ENCODE measurements at regions not wholly inside any gene's neighbourhood (a gene's known extent, or its start where the extent isn't known, plus 50 kb on each side); places are given as distances from the start of the nearest gene placed in this dataset.

GRCh38 chr3:66692766-66693150, 191.9 kb upstream of the LRIG1 start:
- DNase-seq, result no peak

GRCh38 chr3:66693461-66694031, 192.7 kb upstream of the LRIG1 start:
- DNase-seq, result peak; percentile 53

GRCh38 chr3:66702126-66702525, 201.3 kb upstream of the LRIG1 start:
- no peak for DNase-seq

- DNase-seq, result no peak
Observed at GRCh38 chr3:66703501-66703900, 202.7 kb upstream of the LRIG1 start.

GRCh38 chr3:66705076-66705475, 204.3 kb upstream of the LRIG1 start:
- no peak for DNase-seq

- DNase-seq, result no peak
Observed at GRCh38 chr3:66706890-66707289, 206.1 kb upstream of the LRIG1 start.

- DNase-seq, result no peak
Observed at GRCh38 chr3:66709532-66709931, 208.7 kb upstream of the LRIG1 start.

- DNase-seq, result peak; percentile 9
Observed at GRCh38 chr3:66712210-66712609, 211.4 kb upstream of the LRIG1 start.

- DNase-seq, result no peak
Observed at GRCh38 chr3:66713921-66714320, 213.1 kb upstream of the LRIG1 start.

GRCh38 chr3:66715806-66716205, 215.0 kb upstream of the LRIG1 start:
- DNase-seq, result no peak

GRCh38 chr3:66717806-66718205, 217.0 kb upstream of the LRIG1 start:
- no peak for DNase-seq

GRCh38 chr3:66719796-66720356, 219.1 kb upstream of the LRIG1 start:
- no peak for DNase-seq

- DNase-seq, result no peak
Observed at GRCh38 chr3:66720508-66720907, 219.7 kb upstream of the LRIG1 start.

- DNase-seq, result no peak
Observed at GRCh38 chr3:66722675-66723074, 221.9 kb upstream of the LRIG1 start.

GRCh38 chr3:66723231-66723630, 222.4 kb upstream of the LRIG1 start:
- DNase-seq, result no peak

- DNase-seq, result no peak
Observed at GRCh38 chr3:66729687-66730393, 229.0 kb upstream of the LRIG1 start.

- no peak for DNase-seq
Observed at GRCh38 chr3:66738625-66739365, 238.0 kb upstream of the LRIG1 start.

- no peak for DNase-seq
Observed at GRCh38 chr3:66740260-66740659, 239.4 kb upstream of the LRIG1 start.

- no peak for DNase-seq
Observed at GRCh38 chr3:66744521-66744920, 243.7 kb upstream of the LRIG1 start.

- DNase-seq, result no peak
Observed at GRCh38 chr3:66744986-66745385, 244.2 kb upstream of the LRIG1 start.

- DNase-seq, result no peak
Observed at GRCh38 chr3:66747261-66747660, 246.4 kb upstream of the LRIG1 start.

- no peak for DNase-seq
Observed at GRCh38 chr3:66747696-66748095, 246.9 kb upstream of the LRIG1 start.

- no peak for DNase-seq
Observed at GRCh38 chr3:66748175-66748876, 247.5 kb upstream of the LRIG1 start.
